ENCODE measurements at regions not wholly inside any gene's neighbourhood (a gene's known extent, or its start where the extent isn't known, plus 50 kb on each side); places are given as distances from the start of the nearest gene placed in this dataset.
"Not testable (repeated sequence)": the region's sequence is repeated elsewhere in the genome, so short reads cannot be mapped to it uniquely, and the experiment has no call there.

DNA sequence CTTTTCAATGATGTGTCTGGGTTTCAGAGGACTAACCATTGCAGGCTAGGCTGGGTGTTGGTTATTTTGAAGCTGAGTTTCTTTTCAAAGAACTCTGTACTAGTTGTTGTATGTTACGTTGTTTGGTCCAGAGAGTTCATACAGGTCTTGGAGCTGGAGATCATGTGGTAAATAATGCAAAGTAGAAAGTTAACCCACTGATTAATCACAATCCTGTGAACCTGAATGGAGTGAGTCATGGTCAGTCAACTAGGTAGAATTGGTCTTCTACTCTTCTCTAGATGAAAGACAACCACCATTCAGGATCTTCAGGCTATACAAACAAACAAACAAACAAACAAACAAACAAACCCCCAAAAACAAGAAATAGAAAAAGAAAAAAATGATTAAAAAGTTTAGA is 388.9 kb upstream of the ACTBL2 start:
- Histone ChIP-seq H3K27me3 (ENCODE audit: control insufficient read depth in 5 of 5, insufficient read depth in 4 of 5, low read length in 5 of 5) (no peaks in the 10 kb centered on the region), H3K9me3 (ENCODE audit: control insufficient read depth in 5 of 5, low read length in 5 of 5) (no peaks in the 10 kb centered on the region), H3K9ac (ENCODE audit: low read length in 5 of 5) (no peak overlapping the region), H3K27ac (ENCODE audit: low read depth, low read length) (no peak overlapping the region), H3K36me3 (ENCODE audit: control insufficient read depth in 5 of 5, insufficient read depth in 5 of 5, low read length in 5 of 5) (no peaks in the 10 kb centered on the region), H3K4me1 (ENCODE audit: control insufficient read depth in 5 of 5, insufficient read depth in 5 of 5, low read length in 5 of 5) (no peaks in the 10 kb centered on the region), H3K4me3 (ENCODE audit: low read depth in 1 of 5, low read length in 5 of 5) (no peak overlapping the region)

DNA sequence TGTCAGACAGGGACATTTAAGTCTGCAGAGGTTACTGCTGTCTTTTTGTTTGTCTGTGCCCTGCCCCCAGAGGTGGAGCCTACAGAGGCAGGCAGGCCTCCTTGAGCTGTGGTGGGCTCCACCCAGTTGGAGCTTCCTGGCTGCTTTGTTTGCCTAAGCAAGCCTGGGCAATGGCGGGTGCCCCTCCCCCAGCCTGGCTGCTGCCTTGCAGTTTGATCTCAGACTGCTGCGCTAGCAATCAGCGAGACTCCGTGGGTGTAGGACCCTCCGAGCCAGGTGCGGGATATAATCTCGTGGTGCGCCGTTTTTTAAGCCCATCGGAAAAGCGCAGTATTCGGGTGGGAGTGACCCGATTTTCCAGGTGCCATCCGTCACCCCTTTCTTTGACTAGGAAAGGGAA is 387.7 kb upstream of the ACTBL2 start:
- not testable (repeated sequence) for H3K9me3 ChIP-seq (ENCODE audit: control insufficient read depth in 5 of 5, low read length in 5 of 5); H3K27me3 ChIP-seq (ENCODE audit: control insufficient read depth in 5 of 5, insufficient read depth in 4 of 5, low read length in 5 of 5); H3K9ac ChIP-seq (ENCODE audit: low read length in 5 of 5); H3K36me3 ChIP-seq (ENCODE audit: control insufficient read depth in 5 of 5, insufficient read depth in 5 of 5, low read length in 5 of 5); H3K4me3 ChIP-seq (ENCODE audit: low read depth in 1 of 5, low read length in 5 of 5); H3K4me1 ChIP-seq (ENCODE audit: control insufficient read depth in 5 of 5, insufficient read depth in 5 of 5, low read length in 5 of 5); H3K27ac ChIP-seq (ENCODE audit: low read depth, low read length)

DNA sequence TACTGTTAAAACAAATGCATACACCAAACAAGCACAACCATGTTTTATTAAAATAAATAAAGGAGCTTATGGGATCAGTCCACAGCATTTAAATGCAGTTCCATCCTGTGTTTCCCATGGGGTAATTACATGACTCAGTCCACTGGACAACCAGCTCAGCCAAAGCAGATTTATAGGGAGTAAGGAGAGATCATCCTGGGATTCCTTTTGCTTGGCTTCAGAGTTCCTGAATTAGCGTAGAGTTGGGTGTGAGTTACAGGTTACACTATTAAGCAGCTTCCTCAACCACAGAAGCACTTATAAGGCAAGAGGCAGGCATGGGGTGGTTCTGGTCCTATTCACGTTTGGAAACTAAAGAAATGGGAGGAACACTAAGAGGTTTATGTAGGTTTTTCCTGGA is 381.1 kb upstream of the ACTBL2 start:
- Histone ChIP-seq H3K27me3 (ENCODE audit: control insufficient read depth in 5 of 5, insufficient read depth in 4 of 5, low read length in 5 of 5) (no peaks in the 10 kb centered on the region), H3K4me3 (ENCODE audit: low read depth in 1 of 5, low read length in 5 of 5) (no peak overlapping the region), H3K27ac (ENCODE audit: low read depth, low read length) (no peak overlapping the region), H3K9ac (ENCODE audit: low read length in 5 of 5) (no peak overlapping the region), H3K36me3 (ENCODE audit: control insufficient read depth in 5 of 5, insufficient read depth in 5 of 5, low read length in 5 of 5) (no peaks in the 10 kb centered on the region), H3K9me3 (ENCODE audit: control insufficient read depth in 5 of 5, low read length in 5 of 5) (no peaks in the 10 kb centered on the region), H3K4me1 (ENCODE audit: control insufficient read depth in 5 of 5, insufficient read depth in 5 of 5, low read length in 5 of 5) (peaks cover 0 to 18% (median 10%) of the 10 kb centered on the region in 5 donors)

DNA sequence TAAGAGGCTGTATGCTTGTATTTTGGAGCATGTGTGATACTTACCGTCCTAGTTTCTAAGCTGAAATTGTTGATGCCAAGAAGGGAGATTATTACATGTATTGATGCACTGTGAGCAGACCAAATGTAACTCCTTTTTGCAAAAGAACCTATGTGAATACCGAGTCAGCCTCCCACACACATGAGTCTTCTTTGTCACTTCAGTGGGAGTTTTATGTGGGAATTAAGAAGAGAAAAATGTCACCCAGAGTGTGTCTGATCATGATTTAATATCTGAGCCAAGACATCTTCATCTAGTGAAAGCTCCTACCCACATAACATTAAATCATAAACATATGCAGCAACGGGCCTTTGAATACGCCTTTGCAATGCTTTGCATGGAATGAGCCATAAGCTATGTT is 380.3 kb upstream of the ACTBL2 start:
- no peaks in the 10 kb centered on the region for H3K9me3 ChIP-seq (ENCODE audit: control insufficient read depth in 5 of 5, low read length in 5 of 5)
- no peak overlapping the region for H3K4me3 ChIP-seq (ENCODE audit: low read depth in 1 of 5, low read length in 5 of 5)
- H3K36me3 ChIP-seq (ENCODE audit: control insufficient read depth in 5 of 5, insufficient read depth in 5 of 5, low read length in 5 of 5): no peaks in the 10 kb centered on the region
- no peaks in the 10 kb centered on the region for H3K27me3 ChIP-seq (ENCODE audit: control insufficient read depth in 5 of 5, insufficient read depth in 4 of 5, low read length in 5 of 5)
- H3K4me1 ChIP-seq (ENCODE audit: control insufficient read depth in 5 of 5, insufficient read depth in 5 of 5, low read length in 5 of 5): peaks cover 0 to 18% (median 10%) of the 10 kb centered on the region in 5 donors
- H3K9ac ChIP-seq (ENCODE audit: low read length in 5 of 5): no peak overlapping the region
- no peak overlapping the region for H3K27ac ChIP-seq (ENCODE audit: low read depth, low read length)

DNA sequence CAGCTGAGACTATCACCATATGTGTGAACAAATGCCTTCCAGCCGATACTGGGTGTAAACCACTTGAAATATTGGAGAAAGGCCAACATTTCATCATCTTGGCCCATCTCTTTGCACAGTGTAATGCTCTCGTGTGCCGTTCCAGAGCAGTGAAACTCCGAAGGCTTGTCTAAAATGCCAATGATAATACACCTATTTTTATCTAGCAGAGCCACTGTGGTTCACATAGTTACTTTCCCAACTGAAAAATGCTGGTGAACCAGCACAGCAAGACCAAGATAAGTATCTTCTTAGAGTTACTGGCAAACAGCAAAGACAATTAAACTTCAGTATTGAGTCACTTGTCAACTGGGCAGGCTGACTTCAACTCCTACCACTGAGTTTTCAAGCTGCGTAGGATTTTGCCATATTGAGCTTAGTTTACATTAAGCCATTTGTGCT is 379.9 kb upstream of the ACTBL2 start:
- Histone ChIP-seq H3K9me3 (ENCODE audit: control insufficient read depth in 5 of 5, low read length in 5 of 5) (no peaks in the 10 kb centered on the region), H3K9ac (ENCODE audit: low read length in 5 of 5) (no peak overlapping the region), H3K36me3 (ENCODE audit: control insufficient read depth in 5 of 5, insufficient read depth in 5 of 5, low read length in 5 of 5) (no peaks in the 10 kb centered on the region), H3K27me3 (ENCODE audit: control insufficient read depth in 5 of 5, insufficient read depth in 4 of 5, low read length in 5 of 5) (no peaks in the 10 kb centered on the region), H3K27ac (ENCODE audit: low read depth, low read length) (no peak overlapping the region), H3K4me3 (ENCODE audit: low read depth in 1 of 5, low read length in 5 of 5) (peak overlapping the region in 1 of 5 donors; percentile 25), H3K4me1 (ENCODE audit: control insufficient read depth in 5 of 5, insufficient read depth in 5 of 5, low read length in 5 of 5) (peaks cover 0 to 18% (median 10%) of the 10 kb centered on the region in 5 donors)

DNA sequence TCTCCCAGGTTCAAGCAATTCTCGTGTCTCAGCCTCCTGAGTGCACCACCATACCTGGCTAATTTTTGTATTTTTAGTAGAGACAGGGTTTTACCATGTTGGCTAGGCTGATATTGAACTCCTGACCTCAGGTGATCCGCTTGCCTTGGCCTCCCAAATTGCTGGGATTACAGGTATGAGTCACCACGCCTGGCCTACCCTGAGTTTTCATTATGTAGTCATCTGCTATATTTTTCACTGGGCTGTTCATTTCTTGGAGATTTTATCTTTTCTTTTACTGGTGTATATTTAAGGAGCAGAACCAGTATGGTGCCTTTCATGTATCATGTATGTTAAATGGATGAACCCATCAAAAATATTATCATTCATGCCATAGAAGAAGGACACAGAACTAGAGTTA is 377.0 kb upstream of the ACTBL2 start:
- peaks cover 0 to 16% (median 10%) of the 10 kb centered on the region in 5 donors for H3K4me1 ChIP-seq (ENCODE audit: control insufficient read depth in 5 of 5, insufficient read depth in 5 of 5, low read length in 5 of 5)
- no peaks in the 10 kb centered on the region for H3K9me3 ChIP-seq (ENCODE audit: control insufficient read depth in 5 of 5, low read length in 5 of 5)
- H3K4me3 ChIP-seq (ENCODE audit: low read depth in 1 of 5, low read length in 5 of 5): no peak overlapping the region
- H3K9ac ChIP-seq (ENCODE audit: low read length in 5 of 5): no peak overlapping the region
- H3K27me3 ChIP-seq (ENCODE audit: control insufficient read depth in 5 of 5, insufficient read depth in 4 of 5, low read length in 5 of 5): no peaks in the 10 kb centered on the region
- no peaks in the 10 kb centered on the region for H3K36me3 ChIP-seq (ENCODE audit: control insufficient read depth in 5 of 5, insufficient read depth in 5 of 5, low read length in 5 of 5)
- H3K27ac ChIP-seq (ENCODE audit: low read depth, low read length): no peak overlapping the region

DNA sequence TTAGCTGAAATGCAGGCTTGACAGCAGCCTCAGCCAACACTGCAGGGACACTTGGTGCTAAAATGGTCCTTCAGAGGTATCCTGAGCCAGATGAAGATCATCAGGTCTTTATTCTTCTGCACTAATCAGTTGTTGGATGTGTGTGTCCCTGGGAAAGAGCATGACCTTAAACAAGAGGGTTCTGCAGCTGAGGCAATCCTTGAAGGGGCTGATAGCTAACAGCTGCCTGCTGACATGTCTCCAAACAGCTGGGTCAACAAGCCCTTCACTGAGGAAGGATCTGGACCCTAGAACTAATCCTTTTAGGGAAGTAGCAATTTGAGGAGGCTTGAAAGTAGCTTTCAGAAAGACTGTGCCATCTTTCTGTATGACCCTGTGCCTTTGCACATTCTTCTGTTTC is 376.3 kb upstream of the ACTBL2 start:
- H3K36me3 ChIP-seq (ENCODE audit: control insufficient read depth in 5 of 5, insufficient read depth in 5 of 5, low read length in 5 of 5): no peaks in the 10 kb centered on the region
- no peaks in the 10 kb centered on the region for H3K9me3 ChIP-seq (ENCODE audit: control insufficient read depth in 5 of 5, low read length in 5 of 5)
- no peaks in the 10 kb centered on the region for H3K27me3 ChIP-seq (ENCODE audit: control insufficient read depth in 5 of 5, insufficient read depth in 4 of 5, low read length in 5 of 5)
- no peak overlapping the region for H3K27ac ChIP-seq (ENCODE audit: low read depth, low read length)
- H3K4me3 ChIP-seq (ENCODE audit: low read depth in 1 of 5, low read length in 5 of 5): no peak overlapping the region
- no peak overlapping the region for H3K9ac ChIP-seq (ENCODE audit: low read length in 5 of 5)
- peaks cover 0 to 13% (median 11%) of the 10 kb centered on the region in 5 donors for H3K4me1 ChIP-seq (ENCODE audit: control insufficient read depth in 5 of 5, insufficient read depth in 5 of 5, low read length in 5 of 5)

DNA sequence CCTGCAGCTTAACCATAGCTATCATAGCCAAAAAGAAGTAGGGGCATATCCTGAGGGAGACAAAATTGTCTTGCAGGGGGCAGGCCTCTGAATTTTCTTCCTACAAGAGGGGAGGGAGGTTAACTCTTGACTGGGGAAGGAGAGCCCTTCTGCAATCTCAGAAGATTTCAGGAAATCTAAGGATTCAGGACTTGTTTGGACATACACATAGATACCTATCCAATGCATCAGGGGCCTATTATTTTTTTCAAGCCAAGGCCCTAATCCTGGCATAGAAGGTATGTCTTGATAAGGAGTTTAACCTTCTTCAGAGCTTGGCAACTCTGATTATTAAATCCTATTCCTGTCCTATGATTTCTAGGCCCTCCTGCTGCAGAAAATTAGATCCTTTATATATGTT is 375.1 kb upstream of the ACTBL2 start:
- H3K4me1 ChIP-seq (ENCODE audit: control insufficient read depth in 5 of 5, insufficient read depth in 5 of 5, low read length in 5 of 5): peaks cover 0 to 15% (median 6%) of the 10 kb centered on the region in 5 donors
- no peaks in the 10 kb centered on the region for H3K36me3 ChIP-seq (ENCODE audit: control insufficient read depth in 5 of 5, insufficient read depth in 5 of 5, low read length in 5 of 5)
- H3K9me3 ChIP-seq (ENCODE audit: control insufficient read depth in 5 of 5, low read length in 5 of 5): no peaks in the 10 kb centered on the region
- no peak overlapping the region for H3K4me3 ChIP-seq (ENCODE audit: low read depth in 1 of 5, low read length in 5 of 5)
- H3K27me3 ChIP-seq (ENCODE audit: control insufficient read depth in 5 of 5, insufficient read depth in 4 of 5, low read length in 5 of 5): no peaks in the 10 kb centered on the region
- H3K9ac ChIP-seq (ENCODE audit: low read length in 5 of 5): no peak overlapping the region
- H3K27ac ChIP-seq (ENCODE audit: low read depth, low read length): no peak overlapping the region

DNA sequence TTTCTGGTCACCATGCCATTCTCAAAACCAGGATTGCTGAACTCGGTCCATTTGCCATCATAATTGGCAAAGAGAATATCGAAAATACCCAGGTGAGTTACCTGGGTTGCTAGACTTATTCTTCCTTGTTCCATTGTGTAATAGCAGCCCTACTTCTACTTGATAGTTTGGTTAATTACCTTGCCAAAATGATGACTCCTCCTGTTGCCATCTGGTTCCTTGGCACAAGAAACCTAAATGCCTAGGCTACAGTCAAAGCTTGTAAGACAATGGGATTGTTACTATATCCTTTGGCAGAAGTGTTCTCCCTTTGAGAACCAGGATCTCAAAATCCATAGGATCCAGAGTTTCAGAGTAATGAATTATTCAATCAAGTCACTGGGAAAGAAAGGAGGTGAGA is 373.2 kb upstream of the ACTBL2 start:
- H3K4me3 ChIP-seq (ENCODE audit: low read depth in 1 of 5, low read length in 5 of 5): no peak overlapping the region
- H3K4me1 ChIP-seq (ENCODE audit: control insufficient read depth in 5 of 5, insufficient read depth in 5 of 5, low read length in 5 of 5): peaks cover 0 to 15% (median 0%) of the 10 kb centered on the region in 5 donors
- H3K36me3 ChIP-seq (ENCODE audit: control insufficient read depth in 5 of 5, insufficient read depth in 5 of 5, low read length in 5 of 5): no peaks in the 10 kb centered on the region
- H3K27me3 ChIP-seq (ENCODE audit: control insufficient read depth in 5 of 5, insufficient read depth in 4 of 5, low read length in 5 of 5): no peaks in the 10 kb centered on the region
- H3K9ac ChIP-seq (ENCODE audit: low read length in 5 of 5): no peak overlapping the region
- no peak overlapping the region for H3K27ac ChIP-seq (ENCODE audit: low read depth, low read length)
- no peaks in the 10 kb centered on the region for H3K9me3 ChIP-seq (ENCODE audit: control insufficient read depth in 5 of 5, low read length in 5 of 5)

DNA sequence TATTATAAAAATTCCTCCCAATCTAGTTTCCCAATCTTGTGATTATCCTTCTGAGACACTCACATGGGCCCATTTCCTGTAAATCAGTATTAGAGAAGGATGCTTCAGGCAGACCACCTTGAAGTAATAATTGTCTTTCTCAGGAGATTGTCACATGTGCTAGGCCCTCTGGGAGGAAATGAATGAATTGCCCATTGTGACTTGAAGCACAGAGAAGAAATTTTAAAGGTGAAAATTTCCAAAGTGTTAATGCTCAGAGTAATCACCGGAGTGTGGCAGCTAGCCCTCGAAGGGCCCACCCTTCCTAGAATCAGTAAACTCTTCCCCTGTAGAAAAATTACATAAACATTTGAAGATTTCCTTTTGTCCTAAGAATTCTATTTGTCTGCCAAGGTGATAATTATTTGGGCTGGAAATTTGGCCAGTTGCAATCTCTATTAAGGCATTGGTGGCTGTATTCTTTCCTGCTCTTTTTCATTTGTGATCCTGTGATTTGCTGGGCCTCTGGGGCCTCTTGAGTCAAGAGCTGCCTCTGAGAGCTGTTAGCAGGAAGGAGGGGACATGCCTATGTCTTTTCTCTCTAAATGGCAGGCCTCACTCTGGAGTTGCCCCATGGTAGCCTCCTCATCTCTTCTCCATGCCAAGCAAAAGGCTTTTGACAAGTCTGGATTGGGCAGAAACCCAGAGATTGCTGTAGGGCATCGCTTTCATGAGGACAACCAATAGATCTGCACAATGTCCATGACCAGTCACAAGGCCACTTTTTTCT is 371.5 kb upstream of the ACTBL2 start:
- peak overlapping the region; percentile 17 for H3K27ac ChIP-seq (ENCODE audit: low read depth, low read length)
- peaks cover 0 to 15% (median 0%) of the 10 kb centered on the region in 5 donors for H3K4me1 ChIP-seq (ENCODE audit: control insufficient read depth in 5 of 5, insufficient read depth in 5 of 5, low read length in 5 of 5)
- no peaks in the 10 kb centered on the region for H3K27me3 ChIP-seq (ENCODE audit: control insufficient read depth in 5 of 5, insufficient read depth in 4 of 5, low read length in 5 of 5)
- H3K9me3 ChIP-seq (ENCODE audit: control insufficient read depth in 5 of 5, low read length in 5 of 5): no peaks in the 10 kb centered on the region
- no peak overlapping the region for H3K9ac ChIP-seq (ENCODE audit: low read length in 5 of 5)
- H3K4me3 ChIP-seq (ENCODE audit: low read depth in 1 of 5, low read length in 5 of 5): no peak overlapping the region
- H3K36me3 ChIP-seq (ENCODE audit: control insufficient read depth in 5 of 5, insufficient read depth in 5 of 5, low read length in 5 of 5): no peaks in the 10 kb centered on the region
